Ishikawa (cell line): ENCODE measurements at regions not wholly inside any gene's neighbourhood (a gene's known extent, or its start where the extent isn't known, plus 50 kb on each side); places are given as distances from the start of the nearest gene placed in this dataset.

Experiments
- FOXM1 ChIP-seq: IDR thresholded peaks from 2 replicates; pipeline ENCODE4 v1.6.1; 2012; ENCODE audit warnings: low read depth, borderline replicate concordance
- TEAD4 ChIP-seq: IDR thresholded peaks from 2 replicates; pipeline ENCODE4 v1.6.1; 2012
- USF1 ChIP-seq: IDR thresholded peaks from 2 replicates; pipeline ENCODE4 v1.6.1; 2012

- no peak for TF ChIP-seq USF1
- TF ChIP-seq FOXM1 = no peak
- TF ChIP-seq TEAD4 = no peak
Observed at GRCh38 chr11:69431136-69431535, 50.3 kb upstream of the LINC01488 start.
